GM12891 (cell line): ENCODE measurements at regions not wholly inside any gene's neighbourhood (a gene's known extent, or its start where the extent isn't known, plus 50 kb on each side); places are given as distances from the start of the nearest gene placed in this dataset.

ENCODE experiments used
- DNase-seq: peaks from one replicate; pipeline ENCODE4 v3.0.0; 2011; ENCODE audit warnings: low spot score; ENCODE audit not compliant: insufficient read length
- FAIRE-seq: peaks from 2 replicates; lab custom pipeline; 2011; peaks lifted over from hg19 to GRCh38; lab: Jason Lieb, UNC
- PAX5 ChIP-seq: IDR thresholded peaks from 2 replicates; pipeline ENCODE4 v1.6.1; 2011; ENCODE audit warnings: low read length, moderate library complexity, mild to moderate bottlenecking; ENCODE audit not compliant: insufficient read depth, severe bottlenecking
- POLR2A ChIP-seq: IDR thresholded peaks from 2 replicates; pipeline ENCODE4 v1.6.1; 2011; ENCODE audit warnings: low read depth, low read length, control low read depth
- POLR2AphosphoS5 ChIP-seq: IDR thresholded peaks from 2 replicates; pipeline ENCODE4 v1.6.1; 2011; ENCODE audit warnings: low read depth, low read length, control low read depth
- POU2F2 ChIP-seq: IDR thresholded peaks from 2 replicates; pipeline ENCODE4 v1.6.1; 2011; ENCODE audit warnings: low read depth, mild to moderate bottlenecking, control low read depth, low read length, moderate library complexity
- SPI1 ChIP-seq: IDR thresholded peaks from 2 replicates; pipeline ENCODE4 v1.6.1; 2011; ENCODE audit warnings: low read depth, low read length, control low read depth
- TAF1 ChIP-seq: IDR thresholded peaks from 2 replicates; pipeline ENCODE4 v1.6.1; 2011; ENCODE audit warnings: low read depth, low read length, control low read depth

- DNase-seq: no peak
- TF ChIP-seq POU2F2 (no peak), SPI1 (no peak), POLR2AphosphoS5 (no peak)
- no peak for FAIRE-seq
Observed at GRCh38 chr9:107696302-107696701, 206.7 kb upstream of the KLF4 start.

- no peak for FAIRE-seq
Observed at GRCh38 chr9:107694390-107694789, 204.8 kb upstream of the KLF4 start.

GRCh38 chr9:107693625-107694326, 204.2 kb upstream of the KLF4 start:
- no peak for DNase-seq
- TF ChIP-seq POU2F2 (no peak), TAF1 (no peak), POLR2A (no peak), PAX5 (no peak), SPI1 (no peak), POLR2AphosphoS5 (no peak)
- no peak for FAIRE-seq

More at GRCh38 chr9:107694390-107694789, 204.8 kb upstream of the KLF4 start:
- no peak for DNase-seq
- no peak for TF ChIP-seq TAF1
- no peak for TF ChIP-seq POLR2A
- TF ChIP-seq PAX5: no peak
- TF ChIP-seq SPI1: no peak

GRCh38 chr9:107691664-107692063, 202.1 kb upstream of the KLF4 start:
- DNase-seq (no peak), FAIRE-seq (no peak)
- TF ChIP-seq TAF1: no peak
- no peak for TF ChIP-seq SPI1
- no peak for TF ChIP-seq POU2F2
- TF ChIP-seq POLR2AphosphoS5: no peak
- TF ChIP-seq PAX5: no peak
- no peak for TF ChIP-seq POLR2A

GRCh38 chr9:107690021-107690420, 200.5 kb upstream of the KLF4 start:
- FAIRE-seq (no peak), DNase-seq (no peak)
- TF ChIP-seq SPI1 (no peak), POU2F2 (no peak), POLR2AphosphoS5 (no peak), POLR2A (no peak), TAF1 (no peak), PAX5 (no peak)

GRCh38 chr9:107688728-107689127, 199.2 kb upstream of the KLF4 start:
- TF ChIP-seq TAF1 (no peak), POLR2A (no peak), POLR2AphosphoS5 (no peak), SPI1 (no peak), POU2F2 (no peak), PAX5 (no peak)
- FAIRE-seq (no peak), DNase-seq (no peak)

GRCh38 chr9:107685901-107686300, 196.3 kb upstream of the KLF4 start:
- TF ChIP-seq POU2F2 (no peak), TAF1 (no peak), PAX5 (no peak), POLR2A (no peak), SPI1 (no peak), POLR2AphosphoS5 (no peak)
- no peak for FAIRE-seq
- DNase-seq: no peak

GRCh38 chr9:107685376-107685775, 195.8 kb upstream of the KLF4 start:
- no peak for FAIRE-seq
- TF ChIP-seq POU2F2 (no peak), PAX5 (no peak), TAF1 (no peak), POLR2A (no peak), SPI1 (no peak), POLR2AphosphoS5 (no peak)
- no peak for DNase-seq

GRCh38 chr9:107684224-107684623, 194.7 kb upstream of the KLF4 start:
- FAIRE-seq (no peak), DNase-seq (no peak)
- TF ChIP-seq SPI1: no peak
- TF ChIP-seq POLR2A: no peak
- no peak for TF ChIP-seq PAX5
- no peak for TF ChIP-seq POU2F2
- TF ChIP-seq TAF1: no peak
- TF ChIP-seq POLR2AphosphoS5: no peak

- TF ChIP-seq POLR2A (no peak), POU2F2 (no peak), POLR2AphosphoS5 (no peak), SPI1 (no peak), TAF1 (no peak)
- no peak for DNase-seq
- FAIRE-seq: no peak
Observed at GRCh38 chr9:107683566-107683965, 194.0 kb upstream of the KLF4 start.
